ENCODE measurements at regions not wholly inside any gene's neighbourhood (a gene's known extent, or its start where the extent isn't known, plus 50 kb on each side); places are given as distances from the start of the nearest gene placed in this dataset.

DNA sequence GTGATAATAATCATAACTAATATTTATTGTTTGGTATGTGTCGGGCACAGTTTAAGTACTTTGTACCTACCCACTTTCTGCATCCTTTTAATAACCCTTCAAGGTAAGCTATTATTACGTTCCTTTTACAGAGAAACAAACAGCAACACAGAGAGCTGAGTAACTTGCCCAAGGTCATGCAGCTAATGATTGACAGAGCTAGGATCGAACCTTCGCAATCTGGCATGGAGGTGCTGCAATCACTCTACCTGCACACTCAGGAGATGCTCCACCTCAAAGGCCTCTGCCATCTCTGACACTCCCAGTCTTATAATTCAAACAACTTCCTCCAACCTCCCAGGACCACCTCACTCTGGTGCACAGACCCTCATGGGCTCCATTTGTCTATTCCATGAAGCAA, 137.2 kb downstream of the DMRTA2 start:
- H3K4me3 ChIP-seq (replicated peaks in 1 of 2; ENCODE audit: low read depth in 2 of 2, low read length in 2 of 2): no peak overlapping the region
- TF ChIP-seq, protein P1, sequence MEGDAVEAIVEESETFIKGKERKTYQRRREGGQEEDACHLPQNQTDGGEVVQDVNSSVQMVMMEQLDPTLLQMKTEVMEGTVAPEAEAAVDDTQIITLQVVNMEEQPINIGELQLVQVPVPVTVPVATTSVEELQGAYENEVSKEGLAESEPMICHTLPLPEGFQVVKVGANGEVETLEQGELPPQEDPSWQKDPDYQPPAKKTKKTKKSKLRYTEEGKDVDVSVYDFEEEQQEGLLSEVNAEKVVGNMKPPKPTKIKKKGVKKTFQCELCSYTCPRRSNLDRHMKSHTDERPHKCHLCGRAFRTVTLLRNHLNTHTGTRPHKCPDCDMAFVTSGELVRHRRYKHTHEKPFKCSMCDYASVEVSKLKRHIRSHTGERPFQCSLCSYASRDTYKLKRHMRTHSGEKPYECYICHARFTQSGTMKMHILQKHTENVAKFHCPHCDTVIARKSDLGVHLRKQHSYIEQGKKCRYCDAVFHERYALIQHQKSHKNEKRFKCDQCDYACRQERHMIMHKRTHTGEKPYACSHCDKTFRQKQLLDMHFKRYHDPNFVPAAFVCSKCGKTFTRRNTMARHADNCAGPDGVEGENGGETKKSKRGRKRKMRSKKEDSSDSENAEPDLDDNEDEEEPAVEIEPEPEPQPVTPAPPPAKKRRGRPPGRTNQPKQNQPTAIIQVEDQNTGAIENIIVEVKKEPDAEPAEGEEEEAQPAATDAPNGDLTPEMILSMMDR (IDR thresholded peaks at IDR 0.05; ENCODE audit: low read depth, low read length): no peak
- no peak for DNase-seq (ENCODE audit: low read depth in 2 of 2)

DNA sequence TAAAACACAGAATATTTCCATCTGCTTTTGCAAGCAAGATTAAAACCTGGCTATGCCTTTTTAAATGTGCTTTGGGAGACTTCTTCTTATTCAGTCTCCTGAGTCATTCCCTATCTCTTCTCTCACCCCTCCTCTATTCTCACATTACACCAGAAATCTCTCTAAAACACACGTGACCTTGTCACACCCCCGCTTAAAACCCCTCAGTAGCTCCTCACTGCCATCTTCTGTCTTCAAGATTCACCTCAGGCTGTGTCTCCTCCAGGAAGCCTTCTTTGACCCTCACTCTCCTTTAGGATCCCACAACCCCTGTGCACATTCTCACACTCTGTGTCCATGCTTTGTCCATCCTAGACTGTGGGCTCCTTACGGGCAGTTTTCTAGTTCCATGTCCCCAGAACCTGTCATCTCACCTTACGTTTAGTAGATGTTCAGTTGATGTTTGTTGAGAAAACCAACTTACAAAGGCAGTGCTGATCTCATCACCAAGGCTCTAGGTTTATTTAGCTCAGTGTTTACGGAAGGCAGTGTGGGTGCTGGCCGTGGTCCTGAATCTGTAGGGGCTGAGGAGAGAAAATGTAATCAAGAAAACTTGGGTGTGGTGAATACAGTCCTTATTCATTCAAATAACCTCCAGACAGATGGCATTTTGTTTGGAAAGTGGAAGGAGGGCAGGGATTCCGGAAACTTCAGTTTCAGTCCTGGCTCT, 143.5 kb downstream of the DMRTA2 start:
- TF ChIP-seq, protein P1 (IDR thresholded peaks at IDR 0.05; ENCODE audit: low read depth, low read length): no peak
- no peak overlapping the region for H3K4me3 ChIP-seq (replicated peaks in 1 of 2; ENCODE audit: low read depth in 2 of 2, low read length in 2 of 2)
- DNase-seq (ENCODE audit: low read depth in 2 of 2): peak; percentile 3 to 5

DNA sequence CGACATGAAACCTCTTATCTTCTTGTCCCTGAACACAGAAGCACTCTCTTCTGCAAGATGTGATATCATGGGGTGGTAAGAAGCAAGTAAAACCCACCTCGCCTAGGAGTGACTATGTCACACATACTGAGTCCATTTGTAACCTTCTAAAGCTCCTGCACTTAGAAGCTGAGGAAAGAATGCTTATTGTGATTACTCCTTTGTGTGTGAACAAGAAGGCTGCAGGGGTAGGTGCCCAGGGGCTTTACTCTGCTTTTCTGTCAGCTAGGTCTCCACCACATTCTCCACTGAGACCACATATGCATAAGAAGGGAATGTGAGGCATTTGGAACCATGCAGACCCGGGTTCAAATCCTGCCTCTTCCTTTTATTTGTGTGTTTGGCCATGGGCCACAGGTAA, 144.3 kb downstream of the DMRTA2 start:
- TF ChIP-seq, protein P1 (IDR thresholded peaks at IDR 0.05; ENCODE audit: low read depth, low read length): no peak
- DNase-seq (ENCODE audit: low read depth in 2 of 2): no peak
- no peak overlapping the region for H3K4me3 ChIP-seq (replicated peaks in 1 of 2; ENCODE audit: low read depth in 2 of 2, low read length in 2 of 2)

DNA sequence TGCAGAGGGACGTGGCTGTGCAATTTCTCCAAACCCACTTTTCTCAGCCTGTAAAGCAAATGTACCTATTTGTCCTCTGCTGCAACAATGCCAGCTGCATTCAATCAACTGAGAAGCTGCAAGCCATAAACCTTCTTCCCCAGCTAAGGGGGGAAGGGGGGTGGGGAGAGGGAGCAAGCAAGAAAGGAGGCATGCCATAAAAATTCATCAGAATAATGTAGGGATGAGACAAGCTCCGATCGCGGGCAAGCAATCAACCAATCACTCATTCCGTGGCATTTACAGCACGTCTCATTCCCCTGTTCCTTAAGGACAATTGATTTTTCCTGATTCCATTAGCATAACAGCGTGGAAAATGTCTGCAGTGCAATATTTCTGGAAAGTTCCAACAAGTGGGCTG, 144.8 kb downstream of the DMRTA2 start:
- DNase-seq (ENCODE audit: low read depth in 2 of 2): no peak
- H3K4me3 ChIP-seq (replicated peaks in 1 of 2; ENCODE audit: low read depth in 2 of 2, low read length in 2 of 2): no peak overlapping the region
- TF ChIP-seq, protein P1 (IDR thresholded peaks at IDR 0.05; ENCODE audit: low read depth, low read length): no peak

DNA sequence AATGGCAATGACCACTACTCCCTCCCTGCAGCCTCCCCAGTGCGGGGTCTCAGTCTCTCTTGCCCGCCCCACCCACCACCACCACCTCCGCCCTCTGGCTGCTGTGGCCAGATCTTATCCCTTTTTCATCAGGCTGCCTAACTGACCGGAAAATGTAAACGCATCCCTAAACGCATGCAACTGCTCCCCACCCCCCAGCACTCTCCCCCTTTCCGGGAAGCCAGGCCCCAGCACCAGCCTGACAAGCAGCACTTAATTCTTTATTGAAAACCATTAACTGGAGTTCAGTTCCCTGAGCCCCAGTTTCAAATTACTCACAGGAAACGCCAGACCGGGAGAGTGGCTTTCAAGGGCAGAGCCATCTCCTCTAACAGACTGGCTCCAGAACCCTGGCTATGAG, 147.7 kb downstream of the DMRTA2 start:
- H3K4me3 ChIP-seq (replicated peaks in 1 of 2; ENCODE audit: low read depth in 2 of 2, low read length in 2 of 2): no peak overlapping the region
- TF ChIP-seq, protein P1 (IDR thresholded peaks at IDR 0.05; ENCODE audit: low read depth, low read length): no peak
- no peak for DNase-seq (ENCODE audit: low read depth in 2 of 2)

DNA sequence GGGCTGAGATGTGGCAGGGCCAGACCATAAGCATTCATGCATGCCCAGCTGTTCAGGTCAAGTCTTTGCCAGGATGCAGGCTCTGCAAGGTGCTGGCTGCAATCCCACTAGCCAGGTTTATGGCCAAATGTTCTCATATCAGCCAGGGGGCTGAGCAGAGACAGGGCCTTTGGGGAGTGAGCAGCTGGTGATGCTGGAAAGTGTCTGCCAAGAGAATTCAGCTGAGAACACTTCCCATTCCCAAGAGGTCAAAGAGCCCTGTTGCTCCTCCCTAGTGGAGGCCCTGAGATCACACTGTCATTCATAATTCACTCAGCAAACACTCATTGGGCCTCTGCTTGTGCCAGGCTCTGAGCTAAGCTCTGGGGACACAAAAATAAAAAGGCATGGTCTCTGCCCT, 150.3 kb downstream of the DMRTA2 start:
- TF ChIP-seq, protein P1 (IDR thresholded peaks at IDR 0.05; ENCODE audit: low read depth, low read length): no peak
- no peak for DNase-seq (ENCODE audit: low read depth in 2 of 2)

More for the DNA sequence above, 150.3 kb downstream of the DMRTA2 start:
- H3K4me3 ChIP-seq (replicated peaks in 1 of 2; ENCODE audit: low read depth in 2 of 2, low read length in 2 of 2): no peak overlapping the region
